ENCODE measurements at regions not wholly inside any gene's neighbourhood (a gene's known extent, or its start where the extent isn't known, plus 50 kb on each side); places are given as distances from the start of the nearest gene placed in this dataset.
"Not testable (repeated sequence)": the region's sequence is repeated elsewhere in the genome, so short reads cannot be mapped to it uniquely, and the experiment has no call there.

DNA sequence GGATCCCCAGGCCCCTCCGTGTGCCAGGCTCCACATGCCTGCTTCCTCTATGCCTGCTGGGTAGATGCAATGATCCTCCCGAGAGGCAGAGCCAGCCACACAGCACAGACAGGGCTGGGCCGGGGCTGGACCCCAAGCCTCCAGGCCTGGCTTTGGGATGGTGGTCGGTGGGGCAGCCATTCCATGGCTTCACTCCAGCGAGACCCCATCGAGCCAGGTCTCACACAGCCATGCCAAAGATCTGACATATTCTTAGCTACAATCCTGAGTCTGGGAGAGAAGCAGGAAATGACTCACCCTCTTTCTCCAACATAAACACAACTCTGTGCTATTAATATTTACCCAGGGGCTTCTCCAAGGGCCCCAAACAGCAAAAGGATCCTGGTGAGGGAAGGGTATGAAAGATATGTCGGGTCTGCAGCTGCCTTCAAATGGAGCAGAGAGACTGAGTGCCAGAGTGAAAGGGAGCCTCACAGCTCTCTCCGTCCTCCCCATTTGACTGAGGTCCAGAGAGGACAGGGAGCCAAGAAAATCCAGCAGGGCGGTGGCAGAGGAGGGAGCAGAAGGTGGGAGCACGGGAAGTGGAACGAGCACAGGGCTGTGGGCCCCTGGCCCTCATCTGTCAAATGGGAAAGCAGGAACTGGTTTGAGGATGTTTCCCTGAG is 639.5 kb downstream of the MATN1 start:
- H3K4me1 Mint-ChIP-seq (ENCODE audit: low read depth, unreplicated experiment): no peaks in the 10 kb centered on the region
- Histone ChIP-seq H3K9me3 (no peaks in the 10 kb centered on the region), H3K4me3 (ENCODE audit: low read depth, low read length) (no peak overlapping the region), H3K36me3 (ENCODE audit: control insufficient read depth, insufficient read depth, low read length) (no peaks in the 10 kb centered on the region), H3K4me1 (no peaks in the 10 kb centered on the region), H3K27me3 (replicated peaks; ENCODE audit: control insufficient read depth, insufficient read depth, low read length) (no peaks in the 10 kb centered on the region)
- POLR2A ChIA-PET: no interaction called here
- no peak overlapping the region for H3K27ac Mint-ChIP-seq (ENCODE audit: unreplicated experiment)
- no peak for DNase-seq
- TF ChIP-seq, protein P1, sequence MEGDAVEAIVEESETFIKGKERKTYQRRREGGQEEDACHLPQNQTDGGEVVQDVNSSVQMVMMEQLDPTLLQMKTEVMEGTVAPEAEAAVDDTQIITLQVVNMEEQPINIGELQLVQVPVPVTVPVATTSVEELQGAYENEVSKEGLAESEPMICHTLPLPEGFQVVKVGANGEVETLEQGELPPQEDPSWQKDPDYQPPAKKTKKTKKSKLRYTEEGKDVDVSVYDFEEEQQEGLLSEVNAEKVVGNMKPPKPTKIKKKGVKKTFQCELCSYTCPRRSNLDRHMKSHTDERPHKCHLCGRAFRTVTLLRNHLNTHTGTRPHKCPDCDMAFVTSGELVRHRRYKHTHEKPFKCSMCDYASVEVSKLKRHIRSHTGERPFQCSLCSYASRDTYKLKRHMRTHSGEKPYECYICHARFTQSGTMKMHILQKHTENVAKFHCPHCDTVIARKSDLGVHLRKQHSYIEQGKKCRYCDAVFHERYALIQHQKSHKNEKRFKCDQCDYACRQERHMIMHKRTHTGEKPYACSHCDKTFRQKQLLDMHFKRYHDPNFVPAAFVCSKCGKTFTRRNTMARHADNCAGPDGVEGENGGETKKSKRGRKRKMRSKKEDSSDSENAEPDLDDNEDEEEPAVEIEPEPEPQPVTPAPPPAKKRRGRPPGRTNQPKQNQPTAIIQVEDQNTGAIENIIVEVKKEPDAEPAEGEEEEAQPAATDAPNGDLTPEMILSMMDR (IDR thresholded peaks at IDR 0.05; ENCODE audit: insufficient read depth in 1 of 2, low read depth in 1 of 2, low read length in 1 of 2, severe bottlenecking in 1 of 2, unreplicated experiment in 1 of 2): no peak
- H3K9me3 Mint-ChIP-seq (ENCODE audit: unreplicated experiment): no peaks in the 10 kb centered on the region
- H3K36me3 Mint-ChIP-seq (ENCODE audit: insufficient read depth, unreplicated experiment): no peaks in the 10 kb centered on the region
- CTCF ChIA-PET: no interaction called here
- H3K4me3 Mint-ChIP-seq (ENCODE audit: unreplicated experiment): no peak overlapping the region
- no TSS peak for BruUV-seq (replicated peaks)
- peaks cover under 1% of the 10 kb centered on the region for H3K27me3 Mint-ChIP-seq (ENCODE audit: insufficient read depth, unreplicated experiment)
- intact Hi-C loops (cut with micrococcal nuclease; ENCODE audit: unreplicated experiment): no loop called here

DNA sequence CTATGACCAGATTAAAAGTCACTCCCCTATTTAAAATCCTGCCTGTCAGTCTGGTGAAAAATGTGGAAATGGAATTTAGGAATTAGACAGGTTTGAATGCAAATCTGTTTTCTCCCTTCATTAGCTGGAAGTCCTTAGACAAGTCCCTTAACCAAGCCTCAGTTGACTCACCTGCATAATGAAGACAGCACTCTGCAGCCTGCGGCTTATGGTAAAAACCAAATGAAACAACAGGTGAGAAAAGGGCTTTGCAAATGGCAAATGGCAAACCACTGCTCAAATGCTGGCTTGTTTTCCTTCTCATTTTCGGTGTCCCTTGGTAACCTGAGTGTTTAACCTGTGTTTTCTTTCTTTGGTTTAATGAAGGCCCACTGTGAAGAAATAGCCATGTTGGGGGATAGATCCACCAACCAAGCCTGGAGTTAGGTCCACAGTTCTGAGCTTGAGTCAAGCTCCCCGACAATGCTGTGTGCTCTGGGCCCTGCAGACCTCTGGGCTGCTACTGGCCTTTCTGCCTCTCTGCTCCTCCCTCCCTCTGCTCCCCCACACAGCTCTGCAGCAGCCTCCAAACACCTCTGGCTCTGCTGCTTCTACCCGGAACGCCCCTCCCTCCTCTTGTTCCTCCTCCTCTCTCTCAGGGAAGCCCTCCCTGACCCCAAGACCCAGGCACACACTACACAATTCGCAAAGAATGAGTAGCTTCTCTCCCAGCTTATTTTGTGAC is 641.8 kb downstream of the MATN1 start:
- Histone ChIP-seq H3K9me3 (no peaks in the 10 kb centered on the region), H3K27me3 (replicated peaks; ENCODE audit: control insufficient read depth, insufficient read depth, low read length) (no peaks in the 10 kb centered on the region), H3K4me3 (ENCODE audit: low read depth, low read length) (no peak overlapping the region), H3K36me3 (ENCODE audit: control insufficient read depth, insufficient read depth, low read length) (no peaks in the 10 kb centered on the region), H3K4me1 (no peaks in the 10 kb centered on the region)
- H3K27me3 Mint-ChIP-seq (ENCODE audit: insufficient read depth, unreplicated experiment): peaks cover 3% of the 10 kb centered on the region
- intact Hi-C loops (cut with micrococcal nuclease; ENCODE audit: unreplicated experiment): no loop called here
- TF ChIP-seq, protein P1 (IDR thresholded peaks at IDR 0.05; ENCODE audit: insufficient read depth in 1 of 2, low read depth in 1 of 2, low read length in 1 of 2, severe bottlenecking in 1 of 2, unreplicated experiment in 1 of 2): no peak
- no TSS peak for BruUV-seq (replicated peaks)
- no peak overlapping the region for H3K27ac Mint-ChIP-seq (ENCODE audit: unreplicated experiment)
- POLR2A ChIA-PET: no interaction called here
- CTCF ChIA-PET: no interaction called here
- no peak for DNase-seq
- no peaks in the 10 kb centered on the region for H3K36me3 Mint-ChIP-seq (ENCODE audit: insufficient read depth, unreplicated experiment)
- H3K4me1 Mint-ChIP-seq (ENCODE audit: low read depth, unreplicated experiment): no peaks in the 10 kb centered on the region
- H3K9me3 Mint-ChIP-seq (ENCODE audit: unreplicated experiment): no peaks in the 10 kb centered on the region
- H3K4me3 Mint-ChIP-seq (ENCODE audit: unreplicated experiment): no peak overlapping the region

DNA sequence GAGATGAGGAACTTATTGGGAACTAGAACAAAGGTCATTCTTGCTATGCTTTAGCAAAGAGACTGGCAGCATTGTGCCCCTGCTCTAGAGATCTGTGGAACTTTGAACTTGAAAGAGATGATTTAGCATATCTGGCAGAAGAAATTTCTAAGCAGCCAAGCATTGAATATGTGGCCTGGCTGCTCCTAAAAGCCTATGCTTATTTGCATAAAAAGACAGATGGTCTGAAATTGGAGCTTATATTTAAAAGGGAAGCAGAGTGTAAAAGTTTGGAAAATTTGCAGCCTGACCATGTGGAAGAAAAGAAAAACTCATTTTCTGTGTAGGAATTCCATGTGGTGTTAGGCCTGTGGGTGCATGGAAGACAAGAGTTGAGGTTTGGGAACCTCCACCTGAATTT is 647.5 kb downstream of the MATN1 start:
- H3K4me1 ChIP-seq; POLR2A ChIA-PET; intact Hi-C loops (cut with micrococcal nuclease; ENCODE audit: unreplicated experiment); H3K9me3 ChIP-seq; H3K36me3 ChIP-seq (ENCODE audit: control insufficient read depth, insufficient read depth, low read length); CTCF ChIA-PET; H3K27me3 Mint-ChIP-seq (ENCODE audit: insufficient read depth, unreplicated experiment); H3K27ac Mint-ChIP-seq (ENCODE audit: unreplicated experiment); H3K4me1 Mint-ChIP-seq (ENCODE audit: low read depth, unreplicated experiment); DNase-seq; H3K4me3 ChIP-seq (ENCODE audit: low read depth, low read length); BruUV-seq (replicated peaks); H3K4me3 Mint-ChIP-seq (ENCODE audit: unreplicated experiment); H3K27me3 ChIP-seq (replicated peaks; ENCODE audit: control insufficient read depth, insufficient read depth, low read length); H3K36me3 Mint-ChIP-seq (ENCODE audit: insufficient read depth, unreplicated experiment): not testable (repeated sequence)
- H3K9me3 Mint-ChIP-seq (ENCODE audit: unreplicated experiment): peaks cover 10% of the 10 kb centered on the region
